Right kidney (tissue), 1 donor: ENCODE measurements at regions not wholly inside any gene's neighbourhood (a gene's known extent, or its start where the extent isn't known, plus 50 kb on each side); places are given as distances from the start of the nearest gene placed in this dataset.
"Not testable (repeated sequence)": the region's sequence is repeated elsewhere in the genome, so short reads cannot be mapped to it uniquely, and the experiment has no call there.

ENCODE experiments used
- DNase-seq: peaks from one replicate; pipeline ENCODE4 v3.0.0-alpha.2; 2016

- DNase-seq = no peak
Observed at GRCh38 chr20:19897891-19898290, 119.3 kb upstream of the NAA20 start.

GRCh38 chr20:19901226-19901625, 115.9 kb upstream of the NAA20 start:
- no peak for DNase-seq

- DNase-seq = no peak
Observed at GRCh38 chr20:19903168-19903811, 113.9 kb upstream of the NAA20 start.

GRCh38 chr20:19907326-19908056, 109.7 kb upstream of the NAA20 start:
- DNase-seq = no peak

GRCh38 chr20:19908576-19908975, 108.6 kb upstream of the NAA20 start:
- no peak for DNase-seq

GRCh38 chr20:19909725-19910124, 107.4 kb upstream of the NAA20 start:
- no peak for DNase-seq

GRCh38 chr20:19911810-19912382, 105.3 kb upstream of the NAA20 start:
- DNase-seq = no peak

- DNase-seq = no peak
Observed at GRCh38 chr20:19913349-19913748, 103.8 kb upstream of the NAA20 start.

GRCh38 chr20:19913927-19914614, 103.1 kb upstream of the NAA20 start:
- no peak for DNase-seq

GRCh38 chr20:19915111-19915798, 101.9 kb upstream of the NAA20 start:
- DNase-seq = no peak

GRCh38 chr20:19916531-19917485, 100.4 kb upstream of the NAA20 start:
- DNase-seq = no peak

- DNase-seq = no peak
Observed at GRCh38 chr20:19918965-19919329, 98.2 kb upstream of the NAA20 start.

GRCh38 chr20:19920381-19921138, 96.6 kb upstream of the NAA20 start:
- no peak for DNase-seq

- DNase-seq = no peak
Observed at GRCh38 chr20:19921284-19921793, 95.8 kb upstream of the NAA20 start.

GRCh38 chr20:19921829-19922228, 95.3 kb upstream of the NAA20 start:
- DNase-seq = not testable (repeated sequence)

GRCh38 chr20:19922716-19923115, 94.4 kb upstream of the NAA20 start:
- DNase-seq = no peak

GRCh38 chr20:19923762-19924161, 93.4 kb upstream of the NAA20 start:
- no peak for DNase-seq

- no peak for DNase-seq
Observed at GRCh38 chr20:19924255-19924654, 92.9 kb upstream of the NAA20 start.

- no peak for DNase-seq
Observed at GRCh38 chr20:19926591-19926990, 90.6 kb upstream of the NAA20 start.

- no peak for DNase-seq
Observed at GRCh38 chr20:19928328-19929011, 88.7 kb upstream of the NAA20 start.
